ENCODE measurements at regions not wholly inside any gene's neighbourhood (a gene's known extent, or its start where the extent isn't known, plus 50 kb on each side); places are given as distances from the start of the nearest gene placed in this dataset.

- Histone ChIP-seq H3K79me2 (ENCODE audit: insufficient read depth, low read length) (no peaks in the 10 kb centered on the region), H2AFZ (ENCODE audit: low read depth, low read length) (no peak overlapping the region), H4K20me1 (ENCODE audit: insufficient read depth, low read length) (no peaks in the 10 kb centered on the region), H3K27me3 (ENCODE audit: insufficient read depth, low read length) (no peaks in the 10 kb centered on the region), H3K27ac (ENCODE audit: low read depth, low read length) (no peak overlapping the region), H3K9me3 (ENCODE audit: insufficient read depth, low read depth, low read length) (no peaks in the 10 kb centered on the region), H3K4me3 (ENCODE audit: insufficient read depth, low read depth, low read length) (no peak overlapping the region), H3K4me1 (ENCODE audit: insufficient read depth, low read length) (no peaks in the 10 kb centered on the region), H3K9ac (ENCODE audit: low read length) (no peak overlapping the region), H3K4me2 (ENCODE audit: low read length) (no peak overlapping the region), H3K36me3 (ENCODE audit: insufficient read depth, low read length) (no peaks in the 10 kb centered on the region)
- no peak overlapping the region for H3K27ac Mint-ChIP-seq (ENCODE audit: unreplicated experiment)
- no peaks in the 10 kb centered on the region for H3K4me1 Mint-ChIP-seq (ENCODE audit: low read depth, unreplicated experiment)
- peaks cover 4% of the 10 kb centered on the region for H3K9me3 Mint-ChIP-seq (ENCODE audit: unreplicated experiment)
- H3K4me3 Mint-ChIP-seq (ENCODE audit: unreplicated experiment), result no peak overlapping the region
- DNase-seq (ENCODE audit: low read depth) (no peak), FAIRE-seq (no peak)
- H3K27me3 Mint-ChIP-seq (ENCODE audit: low read depth, unreplicated experiment), result peaks cover 4% of the 10 kb centered on the region
- TF ChIP-seq CTCF (IDR thresholded peaks at IDR 0.05; ENCODE audit: insufficient read depth, low read depth, low read length), result no peak
- no peaks in the 10 kb centered on the region for H3K36me3 Mint-ChIP-seq (ENCODE audit: low read depth, unreplicated experiment)
Measured at GRCh38 chr20:20971810-20972209, 134.3 kb downstream of the LINC00237 start.

GRCh38 chr20:20970841-20971240 lies 135.3 kb downstream of the LINC00237 start:
- no peak overlapping the region for H3K4me3 Mint-ChIP-seq (ENCODE audit: unreplicated experiment)
- H3K27ac Mint-ChIP-seq (ENCODE audit: unreplicated experiment), result no peak overlapping the region
- no peak for FAIRE-seq

More at GRCh38 chr20:20970841-20971240, 135.3 kb downstream of the LINC00237 start:
- no peaks in the 10 kb centered on the region for H3K79me2 ChIP-seq (ENCODE audit: insufficient read depth, low read length)
- no peak for TF ChIP-seq CTCF (IDR thresholded peaks at IDR 0.05; ENCODE audit: insufficient read depth, low read depth, low read length)
- no peak for TF ChIP-seq EZH2 (IDR thresholded peaks at IDR 0.05; ENCODE audit: insufficient read depth, low read length)
- no peaks in the 10 kb centered on the region for H3K36me3 ChIP-seq (ENCODE audit: insufficient read depth, low read length)
- H3K9me3 ChIP-seq (ENCODE audit: insufficient read depth, low read depth, low read length), result no peaks in the 10 kb centered on the region
- H3K27me3 Mint-ChIP-seq (ENCODE audit: low read depth, unreplicated experiment), result peaks cover 4% of the 10 kb centered on the region
- no peaks in the 10 kb centered on the region for H3K4me1 ChIP-seq (ENCODE audit: insufficient read depth, low read length)
- H3K4me3 ChIP-seq (ENCODE audit: insufficient read depth, low read depth, low read length), result no peak overlapping the region
- no peak overlapping the region for H2AFZ ChIP-seq (ENCODE audit: low read depth, low read length)
- no peaks in the 10 kb centered on the region for H3K4me1 Mint-ChIP-seq (ENCODE audit: low read depth, unreplicated experiment)
- H3K9ac ChIP-seq (ENCODE audit: low read length), result no peak overlapping the region
- peaks cover 4% of the 10 kb centered on the region for H3K9me3 Mint-ChIP-seq (ENCODE audit: unreplicated experiment)
- no peaks in the 10 kb centered on the region for H4K20me1 ChIP-seq (ENCODE audit: insufficient read depth, low read length)
- no peak overlapping the region for H3K4me2 ChIP-seq (ENCODE audit: low read length)
- H3K27me3 ChIP-seq (ENCODE audit: insufficient read depth, low read length), result no peaks in the 10 kb centered on the region
- no peaks in the 10 kb centered on the region for H3K36me3 Mint-ChIP-seq (ENCODE audit: low read depth, unreplicated experiment)
- no peak overlapping the region for H3K27ac ChIP-seq (ENCODE audit: low read depth, low read length)
- DNase-seq (ENCODE audit: low read depth), result no peak
